B cell (primary cell): ENCODE measurements at regions not wholly inside any gene's neighbourhood (a gene's known extent, or its start where the extent isn't known, plus 50 kb on each side); places are given as distances from the start of the nearest gene placed in this dataset.

Source experiments
- ATAC-seq: fragments of 200-7000 bp; cut with Tn5 transposase; one replicate; pipeline ENCODE4 v1.10.0; 2021; ENCODE audit warnings: low read depth, mild to moderate bottlenecking, moderate number of reproducible peaks, moderate library complexity
- CTCF ChIA-PET: fragments of 350-600 bp; sonication (Branson Sonifier 250); formaldehyde crosslinking; loops from one replicate; lab custom pipeline; 2021; ENCODE audit warnings: antibody characterized with exemption, inconsistent platforms; lab: Charles Lee
- POLR2A ChIA-PET: fragments of 350-600 bp; sonication (Branson Sonifier 250); formaldehyde crosslinking; loops from one replicate; lab custom pipeline; 2021; ENCODE audit warnings: antibody characterized with exemption; lab: Charles Lee
- DNase-seq: peaks from one replicate; pipeline ENCODE4 v3.0.0; 2013
- H2AFZ ChIP-seq: 2 replicates; pipeline ENCODE4 v1.6.1; 2012; ENCODE audit warnings: mild to moderate bottlenecking, low read depth, low read length; ENCODE audit not compliant: insufficient read depth, poor library complexity, severe bottlenecking
- H3K27ac ChIP-seq, 2 donors: 1 replicate in 1 of 2; 2 replicates in 1 of 2; pipeline ENCODE4 v1.5.1; 2012 to 2013; ENCODE audit warnings: low read length in 2 of 2, mild to moderate bottlenecking in 2 of 2, moderate library complexity in 1 of 2
- H3K27me3 ChIP-seq, 4 experiments: fragments of 200-600 bp in 1 of 4; sonication (generic) in 1 of 4; replicated peaks in 1 of 4; 1 replicate in 2 of 4; 2 replicates in 2 of 4; pipeline versions ENCODE4 v1.6.1 to v1.7.0; 2013 to 2016; ENCODE audit warnings: low read length in 3 of 4, mild to moderate bottlenecking in 2 of 4, mixed read lengths in 1 of 4, moderate library complexity in 1 of 4; ENCODE audit not compliant: insufficient read depth in 4 of 4, control insufficient read depth in 3 of 4; ENCODE audit errors: control extremely low read depth in 1 of 4
- H3K36me3 ChIP-seq, 2 experiments: replicated peaks in 1 of 2; 1 replicate in 1 of 2; 2 replicates in 1 of 2; pipeline versions ENCODE4 v1.6.1 to v1.7.1; 2013; ENCODE audit warnings: low read length in 1 of 2; ENCODE audit not compliant: insufficient read depth in 2 of 2, control insufficient read depth in 1 of 2; ENCODE audit errors: control extremely low read depth in 1 of 2, extremely low read depth in 1 of 2
- H3K4me1 ChIP-seq, 2 donors: fragments of 200-600 bp in 1 of 2; sonication (generic) in 1 of 2; 1 replicate in 1 of 2; 2 replicates in 1 of 2; pipeline versions ENCODE4 v1.5.1 to v1.6.1; 2013 to 2017; ENCODE audit warnings: low read length in 2 of 2; ENCODE audit not compliant: control insufficient read depth in 2 of 2, insufficient read depth in 2 of 2
- H3K4me2 ChIP-seq: replicated peaks from 2 replicates; pipeline ENCODE3; 2012; ENCODE audit warnings: mild to moderate bottlenecking, low read depth, low read length; ENCODE audit not compliant: poor library complexity, severe bottlenecking
- H3K4me3 ChIP-seq, 5 experiments: fragments of 200-600 bp in 1 of 5; sonication (generic) in 1 of 5; 1 replicate in 3 of 5; 2 replicates in 2 of 5; pipeline versions ENCODE4 v1.5.1 to v1.7.0; 2011 to 2016; ENCODE audit warnings: low read length in 4 of 5, mild to moderate bottlenecking in 4 of 5, low read depth in 2 of 5, control low read depth in 1 of 5, moderate library complexity in 1 of 5; ENCODE audit not compliant: insufficient read depth in 1 of 5; ENCODE audit errors: control extremely low read depth in 1 of 5, extremely low read depth in 1 of 5
- H3K79me2 ChIP-seq: fragments of 200-600 bp; sonication (generic); one replicate; pipeline ENCODE4 v1.6.0; 2016; ENCODE audit warnings: low read length; ENCODE audit not compliant: control insufficient read depth, insufficient read depth
- H3K9ac ChIP-seq: fragments of 200-600 bp; sonication (generic); 2 replicates; pipeline ENCODE4 v1.6.1; 2017; ENCODE audit warnings: mild to moderate bottlenecking, low read length, moderate library complexity
- H3K9me3 ChIP-seq, 3 donors: one replicate each; pipeline versions ENCODE4 v1.6.1 to v1.7.1; 2013; ENCODE audit warnings: low read length in 2 of 3; ENCODE audit not compliant: control insufficient read depth in 2 of 3, insufficient read depth in 1 of 3; ENCODE audit errors: control extremely low read depth in 1 of 3
- H4K20me1 ChIP-seq: 2 replicates; pipeline ENCODE4 v1.6.0; 2012; ENCODE audit warnings: mild to moderate bottlenecking, low read length; ENCODE audit not compliant: insufficient read depth, control insufficient read depth, poor library complexity, severe bottlenecking
- H3K27ac Mint-ChIP-seq: one replicate; pipeline ENCODE4 v1.8.0; 2021; ENCODE audit warnings: mixed read lengths
- H3K27me3 Mint-ChIP-seq: one replicate; pipeline ENCODE4 v1.8.0; 2021; ENCODE audit warnings: mixed read lengths
- H3K4me1 Mint-ChIP-seq: one replicate; pipeline ENCODE4 v1.8.0; 2021; ENCODE audit warnings: mixed read lengths
- H3K4me3 Mint-ChIP-seq: one replicate; pipeline ENCODE4 v1.8.0; 2021; ENCODE audit warnings: mixed read lengths
- H3K9me3 Mint-ChIP-seq: one replicate; pipeline ENCODE4 v1.8.0; 2022; ENCODE audit warnings: mixed read lengths; ENCODE audit not compliant: insufficient read depth
- EZH2 ChIP-seq: IDR thresholded peaks from 2 replicates; pipeline ENCODE4 v1.6.1; 2012; ENCODE audit warnings: borderline replicate concordance, low read depth, mild to moderate bottlenecking, moderate library complexity, low read length; ENCODE audit not compliant: insufficient read depth, poor library complexity, severe bottlenecking
- WGBS: methylation state at CpG from one replicate; pipeline ENCODE4 v1.1.5; 2013; ENCODE audit warnings: missing lambda C conversion rate; ENCODE audit not compliant: insufficient coverage; 5-methylcytosine and 5-hydroxymethylcytosine counted together
- intact Hi-C: fragments of 100-400 bp; cut with micrococcal nuclease; formaldehyde crosslinking; loops from one replicate; pipeline ENCODE4 v1.10.0; 2022
- TF ChIP-seq, protein P1 (sequence below): fragments of 200-600 bp; IDR thresholded peaks from one replicate; pipeline ENCODE4 v1.8.0; 2022; ENCODE audit warnings: antibody characterized with exemption, mild to moderate bottlenecking

DNA sequence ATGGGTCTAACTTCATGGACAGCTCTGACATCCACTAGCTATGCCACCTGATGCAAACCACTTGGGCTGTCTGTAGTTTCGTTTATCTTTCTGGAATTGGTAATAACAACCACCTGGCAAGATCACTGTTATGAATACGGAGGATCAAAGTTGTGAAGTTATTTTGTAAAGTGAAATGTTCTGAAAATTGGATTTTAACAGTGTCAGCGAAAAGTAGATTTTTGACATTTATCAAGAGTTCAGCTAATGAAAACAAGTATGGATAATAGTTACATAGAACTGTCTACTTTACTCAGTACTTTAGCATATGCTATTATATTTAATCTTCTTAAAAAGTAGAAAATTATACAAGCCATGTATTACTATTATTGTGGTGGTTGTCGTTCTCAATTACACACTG is 813.8 kb downstream of the RNF144A start:
- Histone ChIP-seq H3K4me1 (no peaks in the 10 kb centered on the region), H4K20me1 (no peaks in the 10 kb centered on the region), H3K9ac (no peak overlapping the region), H3K9me3 (no peaks in the 10 kb centered on the region), H3K27me3 (no peaks in the 10 kb centered on the region), H2AFZ (no peak overlapping the region), H3K79me2 (no peaks in the 10 kb centered on the region), H3K36me3 (no peaks in the 10 kb centered on the region), H3K27ac (no peak overlapping the region), H3K4me2 (no peak overlapping the region), H3K4me3 (no peak overlapping the region)
- no peak for TF ChIP-seq EZH2
- TF ChIP-seq, protein P1, sequence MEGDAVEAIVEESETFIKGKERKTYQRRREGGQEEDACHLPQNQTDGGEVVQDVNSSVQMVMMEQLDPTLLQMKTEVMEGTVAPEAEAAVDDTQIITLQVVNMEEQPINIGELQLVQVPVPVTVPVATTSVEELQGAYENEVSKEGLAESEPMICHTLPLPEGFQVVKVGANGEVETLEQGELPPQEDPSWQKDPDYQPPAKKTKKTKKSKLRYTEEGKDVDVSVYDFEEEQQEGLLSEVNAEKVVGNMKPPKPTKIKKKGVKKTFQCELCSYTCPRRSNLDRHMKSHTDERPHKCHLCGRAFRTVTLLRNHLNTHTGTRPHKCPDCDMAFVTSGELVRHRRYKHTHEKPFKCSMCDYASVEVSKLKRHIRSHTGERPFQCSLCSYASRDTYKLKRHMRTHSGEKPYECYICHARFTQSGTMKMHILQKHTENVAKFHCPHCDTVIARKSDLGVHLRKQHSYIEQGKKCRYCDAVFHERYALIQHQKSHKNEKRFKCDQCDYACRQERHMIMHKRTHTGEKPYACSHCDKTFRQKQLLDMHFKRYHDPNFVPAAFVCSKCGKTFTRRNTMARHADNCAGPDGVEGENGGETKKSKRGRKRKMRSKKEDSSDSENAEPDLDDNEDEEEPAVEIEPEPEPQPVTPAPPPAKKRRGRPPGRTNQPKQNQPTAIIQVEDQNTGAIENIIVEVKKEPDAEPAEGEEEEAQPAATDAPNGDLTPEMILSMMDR, result no peak
- no peak for ATAC-seq
- H3K27ac Mint-ChIP-seq, result no peak overlapping the region
- intact Hi-C loops, result no loop called here
- no peak for DNase-seq
- WGBS, result no CpG with 5 or more reads among the region's 4 CpGs
- H3K9me3 Mint-ChIP-seq, result no peaks in the 10 kb centered on the region
- no peaks in the 10 kb centered on the region for H3K27me3 Mint-ChIP-seq
- POLR2A ChIA-PET, result no interaction called here
- no peaks in the 10 kb centered on the region for H3K4me1 Mint-ChIP-seq
- CTCF ChIA-PET, result interaction anchor here (0.8 kb wide), 1 partner anchor 9 kb away, joined by 3 read pairs; no protein-coding TSS in a partner anchor
- H3K4me3 Mint-ChIP-seq, result no peak overlapping the region

DNA sequence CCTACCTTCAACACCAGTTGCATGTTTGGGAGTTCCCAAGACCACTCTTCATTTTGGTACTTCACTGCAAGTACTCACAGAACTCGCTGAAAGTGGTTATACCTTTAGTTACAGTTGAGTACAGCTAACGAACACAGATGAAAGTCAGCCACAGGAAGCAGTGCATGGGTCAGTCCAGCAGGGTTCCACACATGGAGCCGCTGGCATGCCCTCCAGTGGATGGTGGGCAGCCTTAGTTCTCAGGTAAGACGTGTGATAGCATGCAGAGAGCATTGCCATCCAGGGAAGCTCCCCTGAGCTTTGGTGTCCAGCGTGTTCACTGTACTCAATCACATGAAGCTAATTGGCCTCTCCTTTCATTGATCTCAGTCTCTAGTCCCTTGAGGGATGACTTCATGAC is 815.3 kb downstream of the RNF144A start:
- H3K4me1 Mint-ChIP-seq, result no peaks in the 10 kb centered on the region
- Histone ChIP-seq H3K4me2 (no peak overlapping the region), H2AFZ (no peak overlapping the region), H3K4me3 (no peak overlapping the region), H3K27me3 (no peaks in the 10 kb centered on the region), H3K9me3 (no peaks in the 10 kb centered on the region), H3K4me1 (no peaks in the 10 kb centered on the region), H3K36me3 (no peaks in the 10 kb centered on the region), H3K9ac (no peak overlapping the region), H3K79me2 (no peaks in the 10 kb centered on the region), H3K27ac (no peak overlapping the region), H4K20me1 (no peaks in the 10 kb centered on the region)
- ATAC-seq (no peak), DNase-seq (no peak)
- TF ChIP-seq, protein P1, result no peak
- no peak for TF ChIP-seq EZH2
- WGBS, result 85% methylated on average over 5 of the region's 5 CpGs
- POLR2A ChIA-PET, result no interaction called here
- no peak overlapping the region for H3K27ac Mint-ChIP-seq
- CTCF ChIA-PET, result no interaction called here
- H3K27me3 Mint-ChIP-seq, result no peaks in the 10 kb centered on the region
- intact Hi-C loops, result no loop called here
- H3K4me3 Mint-ChIP-seq, result no peak overlapping the region
- no peaks in the 10 kb centered on the region for H3K9me3 Mint-ChIP-seq
